ENCODE measurements at regions not wholly inside any gene's neighbourhood (a gene's known extent, or its start where the extent isn't known, plus 50 kb on each side); places are given as distances from the start of the nearest gene placed in this dataset.

DNA sequence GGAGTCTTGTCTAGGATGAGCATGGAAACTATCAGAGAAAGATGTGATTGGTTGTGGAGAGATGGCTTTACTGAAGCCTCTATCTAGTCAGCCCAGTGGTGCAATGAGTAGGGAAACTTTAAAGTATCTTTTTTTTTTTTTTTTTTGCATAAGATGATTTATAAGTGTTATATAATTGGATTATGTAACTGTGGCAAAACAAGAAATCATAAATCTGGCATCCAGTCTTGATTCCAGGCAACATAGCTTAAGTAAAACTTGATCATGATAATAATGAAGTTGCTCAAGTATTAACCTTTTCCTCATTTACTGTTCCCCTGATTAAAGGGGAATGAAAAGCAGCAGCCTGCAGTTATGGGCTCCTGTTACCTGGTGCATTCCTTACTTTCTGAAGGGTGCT lies 538.0 kb upstream of the ATP2B1 start:
- H3K4me1 Mint-ChIP-seq: peaks cover 8% of the 10 kb centered on the region
- H3K27ac Mint-ChIP-seq: no peak overlapping the region
- H3K36me3 Mint-ChIP-seq (ENCODE audit: low read depth): no peaks in the 10 kb centered on the region
- H3K27me3 Mint-ChIP-seq: no peaks in the 10 kb centered on the region
- POLR2A ChIA-PET: no interaction called here
- H3K4me3 Mint-ChIP-seq: no peak overlapping the region
- TF ChIP-seq, protein P1, sequence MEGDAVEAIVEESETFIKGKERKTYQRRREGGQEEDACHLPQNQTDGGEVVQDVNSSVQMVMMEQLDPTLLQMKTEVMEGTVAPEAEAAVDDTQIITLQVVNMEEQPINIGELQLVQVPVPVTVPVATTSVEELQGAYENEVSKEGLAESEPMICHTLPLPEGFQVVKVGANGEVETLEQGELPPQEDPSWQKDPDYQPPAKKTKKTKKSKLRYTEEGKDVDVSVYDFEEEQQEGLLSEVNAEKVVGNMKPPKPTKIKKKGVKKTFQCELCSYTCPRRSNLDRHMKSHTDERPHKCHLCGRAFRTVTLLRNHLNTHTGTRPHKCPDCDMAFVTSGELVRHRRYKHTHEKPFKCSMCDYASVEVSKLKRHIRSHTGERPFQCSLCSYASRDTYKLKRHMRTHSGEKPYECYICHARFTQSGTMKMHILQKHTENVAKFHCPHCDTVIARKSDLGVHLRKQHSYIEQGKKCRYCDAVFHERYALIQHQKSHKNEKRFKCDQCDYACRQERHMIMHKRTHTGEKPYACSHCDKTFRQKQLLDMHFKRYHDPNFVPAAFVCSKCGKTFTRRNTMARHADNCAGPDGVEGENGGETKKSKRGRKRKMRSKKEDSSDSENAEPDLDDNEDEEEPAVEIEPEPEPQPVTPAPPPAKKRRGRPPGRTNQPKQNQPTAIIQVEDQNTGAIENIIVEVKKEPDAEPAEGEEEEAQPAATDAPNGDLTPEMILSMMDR (IDR thresholded peaks at IDR 0.05): no peak
- H3K9me3 Mint-ChIP-seq: no peaks in the 10 kb centered on the region
- intact Hi-C loops (cut with micrococcal nuclease): no loop called here
- DNase-seq (no peak), ATAC-seq (ENCODE audit: low read depth) (no peak)
- CTCF ChIA-PET: no interaction called here

DNA sequence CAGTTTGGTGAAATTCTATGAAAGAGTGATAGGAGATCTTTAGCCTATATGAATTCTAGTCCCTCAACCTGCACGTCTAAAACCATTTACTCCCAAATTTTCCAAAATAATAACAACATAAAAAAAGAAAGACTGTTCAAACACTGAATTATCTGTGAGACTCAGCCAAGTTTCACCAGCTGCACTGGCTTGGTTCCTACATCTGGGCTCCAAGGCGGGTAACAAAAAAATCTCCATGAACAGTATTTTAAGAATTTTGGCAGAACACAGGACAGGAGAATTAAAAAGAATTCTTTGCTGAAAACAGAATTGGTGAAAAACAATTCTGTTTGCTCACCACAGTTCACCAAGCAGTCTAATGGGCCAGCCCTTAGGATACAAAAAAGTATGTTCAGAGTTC lies 536.8 kb upstream of the ATP2B1 start:
- DNase-seq: no peak
- ChIA-PET CTCF (no interaction called here), POLR2A (no interaction called here)
- Mint-ChIP-seq H3K9me3 (no peaks in the 10 kb centered on the region), H3K4me1 (peaks cover 6% of the 10 kb centered on the region), H3K36me3 (ENCODE audit: low read depth) (no peaks in the 10 kb centered on the region), H3K27me3 (no peaks in the 10 kb centered on the region), H3K27ac (no peak overlapping the region), H3K4me3 (no peak overlapping the region)
- TF ChIP-seq, protein P1 (IDR thresholded peaks at IDR 0.05): no peak
- no peak for ATAC-seq (ENCODE audit: low read depth)
- intact Hi-C loops (cut with micrococcal nuclease): no loop called here

DNA sequence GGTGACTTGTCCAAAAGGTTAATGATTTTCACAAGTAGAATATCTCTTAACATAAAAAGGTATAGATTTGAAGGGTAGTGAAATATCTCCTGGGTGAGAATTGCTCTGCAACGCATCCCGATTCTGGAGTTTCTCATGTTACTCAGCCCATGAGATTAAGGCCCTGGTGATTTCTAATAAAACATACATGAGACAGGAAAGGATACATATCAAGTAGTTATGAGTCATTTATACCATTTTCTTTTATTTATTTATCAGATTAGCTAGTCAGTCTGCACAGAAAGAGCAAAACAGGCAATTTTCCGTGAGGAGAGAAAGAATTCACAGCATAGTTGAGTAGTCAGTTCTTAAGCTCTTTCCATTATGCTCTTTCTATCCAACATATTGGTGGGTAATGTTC lies 535.6 kb upstream of the ATP2B1 start:
- CTCF ChIA-PET: interaction anchor here (1.7 kb wide), 1 partner anchor 9 kb away, joined by 7 read pairs; no protein-coding TSS in a partner anchor
- Mint-ChIP-seq H3K4me1 (peaks cover 5% of the 10 kb centered on the region), H3K9me3 (no peaks in the 10 kb centered on the region), H3K27ac (no peak overlapping the region), H3K27me3 (no peaks in the 10 kb centered on the region), H3K36me3 (ENCODE audit: low read depth) (no peaks in the 10 kb centered on the region), H3K4me3 (no peak overlapping the region)
- DNase-seq (no peak), ATAC-seq (ENCODE audit: low read depth) (no peak)
- intact Hi-C loops (cut with micrococcal nuclease): no loop called here
- POLR2A ChIA-PET: no interaction called here
- TF ChIP-seq, protein P1 (IDR thresholded peaks at IDR 0.05): no peak

DNA sequence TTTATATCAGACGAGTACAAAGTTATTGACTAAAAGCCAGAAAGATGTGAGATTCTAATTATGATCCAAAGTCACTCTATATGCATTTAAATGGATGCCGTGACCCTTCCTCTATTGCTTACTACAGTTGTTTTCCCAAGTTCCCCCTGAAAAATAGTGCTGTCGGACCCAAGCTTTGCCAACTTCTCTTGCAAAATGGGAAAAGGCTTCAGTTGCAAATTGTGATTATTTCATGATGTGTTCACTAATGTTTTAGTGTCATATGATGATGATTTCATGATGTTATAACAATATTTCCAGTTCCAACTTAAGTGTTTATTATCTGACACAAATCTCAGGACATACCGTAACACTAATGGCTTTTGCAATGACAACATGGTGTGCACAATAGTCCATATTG lies 534.6 kb upstream of the ATP2B1 start:
- Mint-ChIP-seq H3K4me1 (peaks cover 5% of the 10 kb centered on the region), H3K27ac (no peak overlapping the region), H3K36me3 (ENCODE audit: low read depth) (no peaks in the 10 kb centered on the region), H3K9me3 (no peaks in the 10 kb centered on the region), H3K4me3 (no peak overlapping the region), H3K27me3 (no peaks in the 10 kb centered on the region)
- DNase-seq: no peak
- ChIA-PET POLR2A (no interaction called here), CTCF (interaction anchor here (1.7 kb wide), 1 partner anchor 10 kb away, joined by 7 read pairs; no protein-coding TSS in a partner anchor)
- TF ChIP-seq, protein P1 (IDR thresholded peaks at IDR 0.05): no peak
- intact Hi-C loops (cut with micrococcal nuclease): no loop called here
- no peak for ATAC-seq (ENCODE audit: low read depth)

DNA sequence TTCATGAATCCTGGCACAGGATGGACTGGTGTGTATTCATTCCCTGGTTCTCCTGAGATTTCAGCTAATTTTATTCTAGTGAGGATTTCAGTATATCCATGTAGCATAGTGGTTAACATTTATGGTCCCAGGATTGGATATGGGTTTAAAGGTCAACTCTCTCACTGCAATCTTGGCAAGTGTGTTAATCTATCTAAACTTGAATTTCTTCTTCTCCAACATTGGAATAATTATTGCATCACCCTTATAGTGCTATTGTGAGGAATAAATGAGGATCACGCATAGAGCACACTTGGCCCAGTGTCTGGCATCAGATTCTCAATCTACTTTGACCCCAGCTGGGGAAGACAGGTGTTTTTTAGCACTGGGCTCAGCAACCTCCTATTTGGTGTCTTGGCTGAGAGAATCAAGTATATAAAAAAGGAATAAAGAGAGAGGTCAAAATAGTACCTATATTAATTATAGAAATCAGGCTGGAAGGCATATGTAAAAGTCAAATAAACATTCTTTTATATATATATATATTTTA lies 531.2 kb upstream of the ATP2B1 start:
- ATAC-seq (ENCODE audit: low read depth) (no peak), DNase-seq (no peak)
- peaks cover 5% of the 10 kb centered on the region for H3K4me1 Mint-ChIP-seq
- H3K9me3 Mint-ChIP-seq: no peaks in the 10 kb centered on the region
- H3K36me3 Mint-ChIP-seq (ENCODE audit: low read depth): no peaks in the 10 kb centered on the region
- POLR2A ChIA-PET: no interaction called here
- intact Hi-C loops (cut with micrococcal nuclease): no loop called here
- CTCF ChIA-PET: no interaction called here
- TF ChIP-seq, protein P1 (IDR thresholded peaks at IDR 0.05): no peak
- no peak overlapping the region for H3K4me3 Mint-ChIP-seq
- H3K27ac Mint-ChIP-seq: no peak overlapping the region
- H3K27me3 Mint-ChIP-seq: peaks cover 5% of the 10 kb centered on the region

Data from activated B cell treated with CpG ODN at 0.5 μM for 24 hours (primary cell).